ENCODE measurements at regions not wholly inside any gene's neighbourhood (a gene's known extent, or its start where the extent isn't known, plus 50 kb on each side); places are given as distances from the start of the nearest gene placed in this dataset.

DNA sequence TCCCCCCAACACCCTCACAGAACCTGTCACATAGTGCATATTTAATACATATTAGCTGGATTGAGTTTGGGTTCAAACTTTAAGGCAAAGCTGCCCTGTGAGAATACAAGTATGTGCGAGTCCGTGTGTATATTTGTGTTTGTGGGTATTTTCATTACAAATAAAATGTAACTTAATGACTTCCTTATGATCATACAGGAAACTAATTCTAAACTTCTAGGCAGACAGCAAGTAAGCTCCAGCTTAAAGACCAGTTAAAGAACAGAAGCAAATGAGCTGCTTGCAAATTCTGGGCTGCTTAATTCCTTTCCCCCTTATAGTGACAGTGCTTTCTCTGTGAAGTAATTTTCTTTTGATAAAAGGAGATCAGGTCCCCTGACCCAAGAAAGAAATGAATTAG is 437.6 kb downstream of the TTLL7 start:
- TF ChIP-seq, protein P1, sequence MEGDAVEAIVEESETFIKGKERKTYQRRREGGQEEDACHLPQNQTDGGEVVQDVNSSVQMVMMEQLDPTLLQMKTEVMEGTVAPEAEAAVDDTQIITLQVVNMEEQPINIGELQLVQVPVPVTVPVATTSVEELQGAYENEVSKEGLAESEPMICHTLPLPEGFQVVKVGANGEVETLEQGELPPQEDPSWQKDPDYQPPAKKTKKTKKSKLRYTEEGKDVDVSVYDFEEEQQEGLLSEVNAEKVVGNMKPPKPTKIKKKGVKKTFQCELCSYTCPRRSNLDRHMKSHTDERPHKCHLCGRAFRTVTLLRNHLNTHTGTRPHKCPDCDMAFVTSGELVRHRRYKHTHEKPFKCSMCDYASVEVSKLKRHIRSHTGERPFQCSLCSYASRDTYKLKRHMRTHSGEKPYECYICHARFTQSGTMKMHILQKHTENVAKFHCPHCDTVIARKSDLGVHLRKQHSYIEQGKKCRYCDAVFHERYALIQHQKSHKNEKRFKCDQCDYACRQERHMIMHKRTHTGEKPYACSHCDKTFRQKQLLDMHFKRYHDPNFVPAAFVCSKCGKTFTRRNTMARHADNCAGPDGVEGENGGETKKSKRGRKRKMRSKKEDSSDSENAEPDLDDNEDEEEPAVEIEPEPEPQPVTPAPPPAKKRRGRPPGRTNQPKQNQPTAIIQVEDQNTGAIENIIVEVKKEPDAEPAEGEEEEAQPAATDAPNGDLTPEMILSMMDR (IDR thresholded peaks at IDR 0.05; ENCODE audit: borderline replicate concordance, control extremely low read depth, extremely low read depth, insufficient read depth, missing control alignments): no peak
- in situ Hi-C loops (cut with MboI; ENCODE audit: low sequenced_read_pairs, unreplicated experiment): no loop called here
- no peak for DNase-seq (ENCODE audit: low spot score)

DNA sequence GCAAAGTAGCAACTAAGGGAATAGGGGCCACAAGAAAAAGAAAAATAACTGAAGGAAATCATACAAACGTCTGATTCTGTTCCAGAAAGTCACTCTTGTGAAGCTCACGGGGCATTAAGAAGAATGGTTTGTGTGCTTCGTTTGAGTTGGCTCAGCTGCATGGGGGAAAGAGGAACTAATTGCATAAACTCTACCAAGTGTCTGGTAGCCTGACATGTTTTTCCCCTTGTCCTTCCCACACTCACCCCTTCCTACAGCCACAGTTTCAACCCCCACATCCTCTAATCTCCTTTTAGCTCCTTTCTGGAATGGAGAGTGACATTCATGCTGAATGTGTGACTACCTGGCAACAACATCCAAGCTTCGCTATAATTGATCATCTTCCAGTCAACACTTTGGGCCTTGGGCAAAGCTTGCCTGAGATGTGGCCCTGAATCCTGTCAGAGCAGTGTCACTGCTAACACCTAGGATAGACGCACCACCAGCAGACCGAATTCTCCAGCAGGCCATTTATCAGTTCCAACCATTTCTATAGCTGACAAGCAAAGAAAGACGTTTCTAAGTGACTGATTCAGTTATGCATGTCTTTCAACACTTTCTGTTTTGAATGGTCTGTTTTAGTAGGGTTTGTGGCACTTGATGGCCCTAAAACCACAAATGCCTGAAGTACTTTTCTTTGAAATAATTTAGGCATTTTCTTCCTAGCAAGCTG is 439.6 kb downstream of the TTLL7 start:
- DNase-seq (ENCODE audit: low spot score): peak; percentile 9
- in situ Hi-C loops (cut with MboI; ENCODE audit: low sequenced_read_pairs, unreplicated experiment): no loop called here
- TF ChIP-seq, protein P1 (IDR thresholded peaks at IDR 0.05; ENCODE audit: borderline replicate concordance, control extremely low read depth, extremely low read depth, insufficient read depth, missing control alignments): no peak

DNA sequence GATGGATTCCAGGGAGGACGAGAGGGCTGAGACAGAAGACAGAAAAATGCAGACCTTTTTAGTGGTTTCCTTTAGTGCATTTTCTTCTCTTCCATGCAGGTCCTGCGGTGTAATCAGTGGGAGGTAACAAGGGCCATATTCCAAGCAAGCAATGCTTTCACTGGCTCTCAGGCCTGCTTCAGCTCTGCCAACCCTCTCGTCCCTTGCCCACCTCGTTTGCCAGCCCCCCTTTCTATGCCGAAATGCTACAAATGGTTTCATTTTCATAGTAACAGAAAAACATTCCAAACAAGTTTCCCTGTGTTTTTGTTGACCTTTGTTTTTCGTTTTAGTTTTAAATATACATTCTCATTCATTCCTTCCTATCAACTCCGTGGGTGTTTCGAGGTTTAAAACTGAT is 443.1 kb downstream of the TTLL7 start:
- TF ChIP-seq, protein P1 (IDR thresholded peaks at IDR 0.05; ENCODE audit: borderline replicate concordance, control extremely low read depth, extremely low read depth, insufficient read depth, missing control alignments): no peak
- no peak for DNase-seq (ENCODE audit: low spot score)
- in situ Hi-C loops (cut with MboI; ENCODE audit: low sequenced_read_pairs, unreplicated experiment): no loop called here

DNA sequence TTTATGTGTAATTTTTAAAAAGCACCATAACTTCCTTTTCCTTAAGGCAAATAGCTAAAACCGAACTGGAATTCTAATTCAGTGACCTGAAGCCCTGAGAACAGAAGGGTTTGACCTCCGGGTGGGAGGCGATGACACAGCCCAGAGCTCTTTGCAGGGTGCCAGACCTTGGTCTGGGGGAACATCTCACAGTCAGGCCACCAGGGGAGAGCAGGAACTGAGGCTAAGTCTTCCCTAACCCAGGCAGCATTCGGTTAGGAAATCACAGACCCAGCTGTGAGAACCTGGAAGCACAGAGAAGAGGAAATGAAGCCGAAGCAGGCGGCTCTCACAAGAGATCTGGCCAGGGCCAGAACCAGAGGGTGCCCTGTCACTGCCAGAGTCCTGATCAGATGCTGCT is 444.8 kb downstream of the TTLL7 start:
- no peak for DNase-seq (ENCODE audit: low spot score)
- in situ Hi-C loops (cut with MboI; ENCODE audit: low sequenced_read_pairs, unreplicated experiment): no loop called here
- TF ChIP-seq, protein P1 (IDR thresholded peaks at IDR 0.05; ENCODE audit: borderline replicate concordance, control extremely low read depth, extremely low read depth, insufficient read depth, missing control alignments): no peak

DNA sequence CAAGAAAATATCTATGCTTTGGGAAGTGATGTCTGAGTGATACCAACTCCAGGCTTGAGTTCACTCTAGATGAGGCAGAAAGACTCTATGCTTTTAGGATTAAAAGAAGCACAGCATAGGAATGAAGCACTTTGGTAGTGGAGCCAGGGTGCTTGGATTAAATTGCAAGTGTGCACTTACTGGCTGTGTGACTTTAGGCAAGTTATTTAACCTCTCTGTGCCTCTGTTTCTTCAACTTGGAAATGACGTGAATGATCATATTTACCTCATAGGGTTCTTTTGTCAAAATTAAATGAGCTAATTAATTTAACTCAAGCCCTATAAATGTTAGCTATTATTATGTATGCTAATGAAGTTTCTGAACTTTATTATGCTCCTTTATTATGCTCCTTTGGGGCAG is 446.1 kb downstream of the TTLL7 start:
- TF ChIP-seq, protein P1 (IDR thresholded peaks at IDR 0.05; ENCODE audit: borderline replicate concordance, control extremely low read depth, extremely low read depth, insufficient read depth, missing control alignments): no peak
- no peak for DNase-seq (ENCODE audit: low spot score)
- in situ Hi-C loops (cut with MboI; ENCODE audit: low sequenced_read_pairs, unreplicated experiment): no loop called here

DNA sequence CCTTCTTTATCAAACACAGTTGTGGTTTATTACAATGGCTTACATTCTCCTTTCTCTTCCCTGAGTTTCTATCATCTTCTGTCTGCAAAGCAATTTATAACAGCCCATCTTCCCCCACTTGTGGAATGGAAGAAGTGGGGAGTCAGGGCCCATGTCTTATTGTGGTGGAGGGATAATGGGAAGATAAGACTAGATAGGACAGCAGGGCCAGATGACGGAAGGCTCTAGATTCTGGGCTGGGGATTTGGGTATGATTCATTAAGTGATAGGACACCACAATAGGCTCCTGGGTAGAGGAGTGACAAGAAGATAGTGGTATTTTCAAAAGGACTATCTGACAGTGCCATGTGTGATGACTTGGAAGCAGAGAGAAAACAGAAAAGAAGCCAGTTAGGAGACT is 450.6 kb downstream of the TTLL7 start:
- DNase-seq (ENCODE audit: low spot score): no peak
- in situ Hi-C loops (cut with MboI; ENCODE audit: low sequenced_read_pairs, unreplicated experiment): no loop called here
- TF ChIP-seq, protein P1 (IDR thresholded peaks at IDR 0.05; ENCODE audit: borderline replicate concordance, control extremely low read depth, extremely low read depth, insufficient read depth, missing control alignments): no peak
